ENCODE measurements at regions not wholly inside any gene's neighbourhood (a gene's known extent, or its start where the extent isn't known, plus 50 kb on each side); places are given as distances from the start of the nearest gene placed in this dataset.
A peak's percentile ranks its signal among the peaks of the same experiment; 100 is the strongest.

DNA sequence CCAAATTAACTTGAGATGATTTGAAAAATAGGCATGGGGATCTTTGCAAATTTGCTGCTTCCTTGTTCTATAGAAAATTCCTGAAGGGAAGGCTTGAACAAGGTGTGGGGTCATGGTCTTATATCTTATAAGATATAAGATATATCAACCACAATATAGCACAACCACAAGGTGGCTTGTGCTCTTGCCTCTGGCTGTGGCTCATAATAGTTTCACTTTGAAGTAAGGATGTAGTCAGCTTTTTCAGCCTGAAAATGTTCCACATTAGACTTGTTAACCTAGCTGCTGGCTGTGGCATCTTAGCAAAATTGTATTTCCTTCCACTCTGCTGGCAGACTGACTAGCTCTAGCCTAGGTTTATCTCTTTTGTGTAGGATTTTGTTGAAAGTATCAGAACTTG lies 169.7 kb downstream of the KLF5 start:
- TF ChIP-seq, protein P1, sequence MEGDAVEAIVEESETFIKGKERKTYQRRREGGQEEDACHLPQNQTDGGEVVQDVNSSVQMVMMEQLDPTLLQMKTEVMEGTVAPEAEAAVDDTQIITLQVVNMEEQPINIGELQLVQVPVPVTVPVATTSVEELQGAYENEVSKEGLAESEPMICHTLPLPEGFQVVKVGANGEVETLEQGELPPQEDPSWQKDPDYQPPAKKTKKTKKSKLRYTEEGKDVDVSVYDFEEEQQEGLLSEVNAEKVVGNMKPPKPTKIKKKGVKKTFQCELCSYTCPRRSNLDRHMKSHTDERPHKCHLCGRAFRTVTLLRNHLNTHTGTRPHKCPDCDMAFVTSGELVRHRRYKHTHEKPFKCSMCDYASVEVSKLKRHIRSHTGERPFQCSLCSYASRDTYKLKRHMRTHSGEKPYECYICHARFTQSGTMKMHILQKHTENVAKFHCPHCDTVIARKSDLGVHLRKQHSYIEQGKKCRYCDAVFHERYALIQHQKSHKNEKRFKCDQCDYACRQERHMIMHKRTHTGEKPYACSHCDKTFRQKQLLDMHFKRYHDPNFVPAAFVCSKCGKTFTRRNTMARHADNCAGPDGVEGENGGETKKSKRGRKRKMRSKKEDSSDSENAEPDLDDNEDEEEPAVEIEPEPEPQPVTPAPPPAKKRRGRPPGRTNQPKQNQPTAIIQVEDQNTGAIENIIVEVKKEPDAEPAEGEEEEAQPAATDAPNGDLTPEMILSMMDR (IDR thresholded peaks at IDR 0.05; ENCODE audit: insufficient read depth, low read depth, low read length, missing control alignments), result peak; percentile 38
- DNase-seq (ENCODE audit: low read depth), result peak; percentile 39
- H3K4me3 ChIP-seq (ENCODE audit: low read length), result no peak overlapping the region

DNA sequence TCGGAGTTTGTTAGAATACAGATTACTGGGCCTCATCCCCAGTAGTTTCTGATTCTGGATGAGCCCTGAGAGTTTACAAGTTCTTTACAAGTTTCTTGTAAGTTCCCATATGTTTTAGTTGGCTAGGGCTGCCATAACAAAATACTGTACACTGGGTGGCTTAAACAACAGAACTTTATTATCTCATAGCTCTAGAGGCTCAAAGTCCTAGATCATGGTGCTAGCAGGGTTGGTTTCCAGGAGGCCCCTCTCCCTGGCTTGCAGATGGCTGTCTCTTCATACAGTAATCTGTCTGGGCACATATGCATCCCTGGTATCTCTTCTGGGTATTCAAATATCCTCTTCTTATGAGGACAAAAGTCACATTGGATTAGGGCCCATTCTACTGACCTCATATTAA lies 167.2 kb downstream of the KLF5 start:
- no peak overlapping the region for H3K4me3 ChIP-seq (ENCODE audit: low read length)
- TF ChIP-seq, protein P1 (IDR thresholded peaks at IDR 0.05; ENCODE audit: insufficient read depth, low read depth, low read length, missing control alignments), result no peak
- DNase-seq (ENCODE audit: low read depth), result no peak

DNA sequence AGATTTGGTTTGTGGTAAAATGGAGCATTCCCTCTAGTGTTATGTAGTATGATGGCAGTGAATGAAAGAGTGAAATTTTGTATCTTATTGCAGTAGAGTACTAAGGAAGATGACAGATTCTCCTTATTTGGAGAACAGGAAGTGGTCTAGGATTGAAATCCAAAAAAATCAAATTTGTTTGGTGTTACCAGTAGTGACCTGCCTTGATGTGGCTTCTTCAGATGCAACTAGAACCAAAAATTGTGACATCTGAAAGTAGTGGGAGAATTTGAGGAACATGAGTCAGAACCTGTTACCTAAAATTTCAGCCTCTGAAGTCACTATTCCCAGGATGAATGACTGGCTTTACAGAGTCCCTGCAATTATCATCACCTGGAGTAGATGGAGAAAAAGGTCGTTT lies 165.9 kb downstream of the KLF5 start:
- no peak overlapping the region for H3K4me3 ChIP-seq (ENCODE audit: low read length)
- TF ChIP-seq, protein P1 (IDR thresholded peaks at IDR 0.05; ENCODE audit: insufficient read depth, low read depth, low read length, missing control alignments), result no peak
- peak; percentile 56 for DNase-seq (ENCODE audit: low read depth)

DNA sequence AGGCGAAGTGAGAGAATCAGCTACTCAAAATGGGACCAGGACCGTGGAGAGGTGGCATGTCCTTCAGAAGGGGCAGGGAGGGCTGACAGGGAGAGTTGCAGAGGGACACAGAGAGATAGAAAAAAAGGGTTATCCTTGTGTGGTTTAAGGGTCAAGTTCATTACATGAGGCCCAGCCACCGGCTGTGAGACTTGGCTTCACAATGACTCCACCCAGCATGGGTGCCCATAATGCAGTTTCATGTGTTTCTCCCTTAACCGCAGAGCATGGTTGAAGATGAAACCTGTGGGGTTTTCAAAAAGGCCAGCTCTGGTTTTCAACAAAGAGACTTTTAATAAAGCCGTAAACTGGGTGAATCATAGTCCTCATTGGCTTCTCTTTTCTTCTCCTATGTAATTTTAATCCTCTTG lies 164.6 kb downstream of the KLF5 start:
- H3K4me3 ChIP-seq (ENCODE audit: low read length), result no peak overlapping the region
- TF ChIP-seq, protein P1 (IDR thresholded peaks at IDR 0.05; ENCODE audit: insufficient read depth, low read depth, low read length, missing control alignments), result no peak
- DNase-seq (ENCODE audit: low read depth), result no peak

DNA sequence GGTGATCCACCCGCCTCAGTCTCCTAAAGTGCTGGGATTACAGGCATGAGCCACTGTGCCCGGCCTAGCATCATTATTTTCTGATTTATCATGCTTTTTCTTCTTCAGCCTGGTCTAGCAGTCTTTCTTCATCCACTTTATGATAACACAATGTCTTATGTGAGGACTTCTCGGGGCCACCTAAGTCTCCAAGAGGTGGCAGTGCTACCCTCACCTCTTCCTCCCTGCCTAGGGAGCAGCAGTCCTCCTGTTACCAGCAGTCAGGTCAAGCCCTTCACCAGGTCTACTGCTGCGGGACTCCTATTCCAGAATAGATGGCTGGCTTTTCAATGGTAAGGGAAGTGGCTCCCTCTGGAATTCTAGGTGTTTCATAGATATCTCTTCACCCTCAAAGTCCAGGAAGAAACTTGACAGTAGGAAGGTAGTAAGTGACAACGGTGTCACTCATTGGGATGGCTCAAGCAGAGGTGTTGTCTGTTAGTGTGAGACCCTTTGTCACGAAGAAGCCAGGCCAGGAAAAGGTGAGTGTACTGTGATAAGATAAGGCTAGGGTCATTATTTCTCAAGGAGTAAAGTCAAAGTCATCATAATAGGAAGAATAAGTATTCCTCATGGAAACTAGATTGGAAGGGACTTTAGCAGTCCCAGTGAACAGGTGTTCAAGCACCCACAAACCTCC lies 164.0 kb downstream of the KLF5 start:
- no peak overlapping the region for H3K4me3 ChIP-seq (ENCODE audit: low read length)
- no peak for DNase-seq (ENCODE audit: low read depth)
- TF ChIP-seq, protein P1 (IDR thresholded peaks at IDR 0.05; ENCODE audit: insufficient read depth, low read depth, low read length, missing control alignments), result no peak

DNA sequence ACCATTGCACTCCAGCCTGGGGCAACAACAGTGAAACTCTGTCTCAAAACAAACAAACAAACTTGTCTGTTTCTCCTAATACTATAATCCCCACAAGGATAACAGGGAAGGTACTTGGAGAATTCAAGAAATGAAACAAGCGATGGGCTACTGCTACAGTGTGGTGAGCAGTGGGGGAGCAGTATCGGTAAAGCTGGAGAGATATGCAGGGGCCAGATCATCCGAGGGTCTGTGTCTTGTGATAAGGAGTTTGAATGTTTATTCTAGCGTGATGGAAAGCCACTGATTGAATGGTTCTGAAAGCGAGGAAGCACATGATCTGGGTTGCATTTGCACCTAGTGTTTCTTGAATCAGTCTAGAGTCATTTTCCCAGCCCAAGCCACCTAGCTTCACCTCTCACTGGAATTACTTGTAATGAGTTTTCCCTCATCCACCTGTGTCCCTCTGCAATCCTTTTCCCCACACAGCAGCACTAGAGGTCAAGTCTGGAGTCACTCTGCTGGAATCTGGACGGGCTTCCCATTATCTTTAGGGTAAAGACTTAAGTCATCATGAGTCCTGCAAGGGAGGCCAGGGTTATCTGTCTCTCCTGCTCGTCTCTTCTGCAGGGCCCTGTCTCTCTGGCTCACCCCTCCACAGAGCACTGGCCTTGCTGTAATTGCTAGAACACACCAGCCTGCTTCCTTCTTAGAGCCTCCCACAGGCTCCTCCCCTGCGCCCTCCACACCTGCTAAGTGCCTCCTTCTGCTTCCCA lies 162.3 kb downstream of the KLF5 start:
- H3K4me3 ChIP-seq (ENCODE audit: low read length), result no peak overlapping the region
- peak; percentile 61 for DNase-seq (ENCODE audit: low read depth)
- TF ChIP-seq, protein P1 (IDR thresholded peaks at IDR 0.05; ENCODE audit: insufficient read depth, low read depth, low read length, missing control alignments), result no peak
